Subcutaneous abdominal adipose tissue (tissue), 5 donors: ENCODE measurements at regions not wholly inside any gene's neighbourhood (a gene's known extent, or its start where the extent isn't known, plus 50 kb on each side); places are given as distances from the start of the nearest gene placed in this dataset.
"Not testable (repeated sequence)": the region's sequence is repeated elsewhere in the genome, so short reads cannot be mapped to it uniquely, and the experiment has no call there.

ENCODE experiments used
- H3K27ac ChIP-seq: one replicate; pipeline ENCODE4 v1.7.0; 2013; ENCODE audit warnings: low read depth, mild to moderate bottlenecking, inconsistent platforms, low read length, moderate library complexity
- H3K27me3 ChIP-seq, 5 donors: one replicate each; pipeline ENCODE4 v1.7.0; 2013; ENCODE audit warnings: low read length in 5 of 5, inconsistent platforms in 1 of 5; ENCODE audit not compliant: control insufficient read depth in 5 of 5, insufficient read depth in 4 of 5
- H3K36me3 ChIP-seq, 5 donors: one replicate each; pipeline ENCODE4 v1.7.0; 2013; ENCODE audit warnings: low read length in 5 of 5; ENCODE audit not compliant: control insufficient read depth in 5 of 5, insufficient read depth in 5 of 5
- H3K4me1 ChIP-seq, 5 donors: one replicate each; pipeline ENCODE4 v1.7.0; 2013; ENCODE audit warnings: low read length in 5 of 5, mild to moderate bottlenecking in 3 of 5, moderate library complexity in 1 of 5; ENCODE audit not compliant: control insufficient read depth in 5 of 5, insufficient read depth in 5 of 5
- H3K4me3 ChIP-seq, 5 donors: one replicate each; pipeline ENCODE4 v1.7.0; 2013; ENCODE audit warnings: low read length in 5 of 5, low read depth in 1 of 5
- H3K9ac ChIP-seq, 5 donors: one replicate each; pipeline ENCODE4 v1.7.0; 2013; ENCODE audit warnings: low read length in 5 of 5, mild to moderate bottlenecking in 4 of 5, moderate library complexity in 3 of 5
- H3K9me3 ChIP-seq, 5 donors: one replicate each; pipeline ENCODE4 v1.7.0; 2013; ENCODE audit warnings: low read length in 5 of 5; ENCODE audit not compliant: control insufficient read depth in 5 of 5
- donor health status: healthy.
- donor health status: healthy.
- donor health status: healthy.
- donor health status: healthy.
- donor health status: healthy.

DNA sequence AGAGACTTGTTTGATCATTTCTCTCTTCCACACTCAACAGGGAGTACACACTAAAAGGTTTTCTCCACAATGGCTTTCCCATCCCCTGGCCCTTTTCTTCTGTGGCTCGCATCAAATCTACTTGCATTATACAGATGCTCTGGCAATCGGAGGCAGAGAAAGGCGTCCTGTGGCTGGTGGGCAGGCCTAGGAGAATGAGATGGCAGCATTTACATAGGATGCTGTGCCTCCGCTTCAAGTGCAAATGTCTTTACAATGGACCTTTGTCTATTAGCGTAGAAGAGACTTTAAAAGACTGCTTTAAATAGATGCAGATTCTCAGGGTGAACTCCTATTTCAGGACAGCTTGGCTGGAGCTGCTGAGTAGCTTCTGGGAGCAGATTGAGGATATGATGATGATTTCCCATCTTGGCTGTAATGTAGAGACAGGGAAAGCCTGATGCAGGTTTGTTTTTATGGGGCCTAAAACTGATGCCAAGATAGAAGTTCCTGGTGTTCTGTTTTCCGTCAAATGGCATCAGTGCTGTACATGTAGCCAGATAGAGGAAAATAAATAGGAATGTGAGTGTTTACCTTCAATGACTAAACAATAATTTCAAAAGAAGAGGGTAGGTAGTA lies 423.4 kb downstream of the RND3 start:
- H3K36me3 ChIP-seq = no peaks in the 10 kb centered on the region

DNA sequence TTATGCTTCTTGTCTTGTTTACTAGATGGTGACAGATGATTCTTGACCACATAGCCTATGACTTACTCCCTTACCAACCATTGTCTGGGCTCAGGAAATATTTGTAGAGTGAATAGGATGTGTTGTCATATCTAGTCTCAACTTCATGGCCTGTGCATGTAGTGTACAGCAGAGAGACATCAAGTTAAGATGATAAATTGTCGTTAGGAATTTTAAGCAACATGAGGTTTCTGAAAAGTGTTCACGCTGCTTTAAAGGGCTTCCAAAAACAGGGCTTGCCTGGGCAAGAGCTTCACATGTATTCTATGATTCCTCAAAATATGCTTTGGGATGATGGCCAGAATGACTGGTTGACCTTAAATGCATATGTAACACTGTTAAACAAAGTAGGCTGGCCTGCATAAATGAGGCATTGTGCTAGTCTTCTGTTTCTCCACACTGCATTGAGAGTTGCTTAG lies 424.0 kb downstream of the RND3 start:
- H3K27me3 ChIP-seq = no peaks in the 10 kb centered on the region
- no peak overlapping the region for H3K9ac ChIP-seq
- H3K36me3 ChIP-seq = no peaks in the 10 kb centered on the region
- H3K9me3 ChIP-seq = no peaks in the 10 kb centered on the region
- no peak overlapping the region for H3K4me3 ChIP-seq
- peaks cover 0 to 16% (median 10%) of the 10 kb centered on the region in 5 donors for H3K4me1 ChIP-seq
- no peak overlapping the region for H3K27ac ChIP-seq

More for the DNA sequence above, 423.4 kb downstream of the RND3 start:
- H3K9ac ChIP-seq = no peak overlapping the region
- peaks cover 0 to 16% (median 10%) of the 10 kb centered on the region in 5 donors for H3K4me1 ChIP-seq
- no peaks in the 10 kb centered on the region for H3K9me3 ChIP-seq
- H3K4me3 ChIP-seq = no peak overlapping the region
- no peak overlapping the region for H3K27ac ChIP-seq
- H3K27me3 ChIP-seq = no peaks in the 10 kb centered on the region

GRCh38 chr2:150062416-150062815 lies 425.1 kb downstream of the RND3 start:
- Histone ChIP-seq H3K27ac (no peak overlapping the region), H3K9me3 (no peaks in the 10 kb centered on the region), H3K27me3 (no peaks in the 10 kb centered on the region), H3K4me3 (peak overlapping the region in 2 of 5 donors; percentile 11 to 33), H3K36me3 (no peaks in the 10 kb centered on the region), H3K9ac (no peak overlapping the region), H3K4me1 (peaks cover 0 to 16% (median 10%) of the 10 kb centered on the region in 5 donors)

DNA sequence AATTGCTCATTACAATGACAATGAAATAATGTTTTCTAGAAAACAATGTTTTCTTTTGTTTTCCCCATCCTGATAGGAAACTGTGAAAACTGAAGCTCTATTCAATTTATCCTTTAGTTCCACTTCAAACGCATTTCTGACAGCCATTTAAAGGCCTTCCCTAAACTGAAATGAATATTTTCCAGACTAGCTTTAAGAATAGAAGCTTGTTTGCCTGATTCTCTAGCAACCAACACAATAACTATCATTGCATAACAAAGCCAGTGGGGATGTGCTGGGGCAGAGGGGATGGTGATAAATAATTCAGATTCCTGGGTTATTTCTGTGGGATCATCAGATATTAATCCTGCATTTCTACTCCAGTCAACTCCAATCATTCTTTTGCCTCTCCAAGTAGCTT lies 427.1 kb downstream of the RND3 start:
- no peak overlapping the region for H3K4me3 ChIP-seq
- H3K36me3 ChIP-seq = no peaks in the 10 kb centered on the region
- peaks cover 0 to 16% (median 10%) of the 10 kb centered on the region in 5 donors for H3K4me1 ChIP-seq
- H3K27ac ChIP-seq = no peak overlapping the region
- H3K9me3 ChIP-seq = no peaks in the 10 kb centered on the region
- no peak overlapping the region for H3K9ac ChIP-seq
- H3K27me3 ChIP-seq = no peaks in the 10 kb centered on the region

- not testable (repeated sequence) for H3K27me3 ChIP-seq, H3K4me3 ChIP-seq, H3K9me3 ChIP-seq, H3K9ac ChIP-seq, H3K36me3 ChIP-seq, H3K27ac ChIP-seq
- H3K4me1 ChIP-seq = peaks cover 0 to 16% (median 10%) of the 10 kb centered on the region in 5 donors
Measured at GRCh38 chr2:150059676-150060075, 427.8 kb downstream of the RND3 start.

GRCh38 chr2:150052457-150052856 lies 435.0 kb downstream of the RND3 start:
- Histone ChIP-seq H3K9me3 (no peaks in the 10 kb centered on the region), H3K27me3 (no peaks in the 10 kb centered on the region), H3K36me3 (no peaks in the 10 kb centered on the region)

DNA sequence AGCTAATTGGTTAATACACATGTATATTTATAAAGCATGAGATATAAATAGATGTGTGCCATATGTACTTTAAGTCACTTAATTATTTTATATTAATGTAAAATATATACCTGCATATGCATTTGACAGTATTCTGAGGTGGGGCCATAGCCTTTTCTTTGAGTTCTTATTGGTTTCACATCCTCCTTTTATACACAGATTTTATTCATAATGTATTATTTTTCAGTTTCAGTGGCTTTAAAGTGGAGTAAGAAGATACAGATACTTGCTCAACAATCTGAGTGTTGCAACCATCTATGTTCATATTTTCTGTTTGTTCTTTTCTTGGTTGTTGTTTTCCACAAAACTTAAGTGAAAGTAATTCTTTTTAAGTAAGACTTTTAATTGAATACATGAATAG lies 436.5 kb downstream of the RND3 start:
- no peaks in the 10 kb centered on the region for H3K27me3 ChIP-seq
- no peak overlapping the region for H3K9ac ChIP-seq
- no peaks in the 10 kb centered on the region for H3K9me3 ChIP-seq
- no peak overlapping the region for H3K27ac ChIP-seq
- H3K36me3 ChIP-seq = no peaks in the 10 kb centered on the region
- H3K4me1 ChIP-seq = peaks cover 0 to 8% (median 4%) of the 10 kb centered on the region in 5 donors
- H3K4me3 ChIP-seq = no peak overlapping the region

More at GRCh38 chr2:150052457-150052856, 435.0 kb downstream of the RND3 start:
- Histone ChIP-seq H3K9ac (no peak overlapping the region), H3K4me1 (no peaks in the 10 kb centered on the region), H3K27ac (no peak overlapping the region), H3K4me3 (no peak overlapping the region)

- H3K27me3 ChIP-seq = no peaks in the 10 kb centered on the region
Measured at GRCh38 chr2:150050036-150050435, 437.4 kb downstream of the RND3 start.

DNA sequence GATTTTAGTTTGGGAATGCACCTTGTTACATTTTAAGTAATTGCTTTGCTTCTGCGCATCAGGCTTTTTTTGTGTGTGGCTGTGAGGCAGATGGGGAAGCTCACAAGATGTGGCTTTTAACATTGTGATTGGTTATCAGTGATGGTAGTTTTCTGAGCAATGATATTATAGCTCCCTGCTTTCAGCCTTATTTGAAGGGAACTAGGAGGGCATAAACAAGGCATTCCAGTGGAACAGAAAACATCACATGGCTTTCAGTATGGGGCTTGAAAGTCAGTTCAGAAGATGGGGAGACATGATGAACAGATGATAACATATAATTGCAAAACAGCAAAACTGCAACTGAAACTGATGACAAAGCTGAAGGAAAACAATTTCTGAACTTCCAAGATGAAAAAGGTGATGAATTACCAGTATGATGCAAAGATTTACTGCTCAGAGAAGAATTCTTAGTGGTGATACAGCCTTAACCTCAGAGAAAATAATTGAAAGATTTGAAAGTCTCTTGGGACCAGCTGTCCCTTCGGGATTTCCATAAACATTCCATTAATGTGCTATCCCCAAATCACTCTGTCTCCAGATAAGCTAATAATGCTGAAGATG lies 439.7 kb downstream of the RND3 start:
- H3K27me3 ChIP-seq = no peaks in the 10 kb centered on the region
- H3K9ac ChIP-seq = no peak overlapping the region
- no peaks in the 10 kb centered on the region for H3K9me3 ChIP-seq
- H3K36me3 ChIP-seq = no peaks in the 10 kb centered on the region
- no peak overlapping the region for H3K4me3 ChIP-seq
- H3K27ac ChIP-seq = no peak overlapping the region
- peaks cover 0 to 8% (median 6%) of the 10 kb centered on the region in 5 donors for H3K4me1 ChIP-seq

More at GRCh38 chr2:150050036-150050435, 437.4 kb downstream of the RND3 start:
- Histone ChIP-seq H3K36me3 (no peaks in the 10 kb centered on the region), H3K9ac (no peak overlapping the region), H3K4me1 (peaks cover 0 to 8% (median 6%) of the 10 kb centered on the region in 5 donors), H3K4me3 (no peak overlapping the region), H3K9me3 (no peaks in the 10 kb centered on the region), H3K27ac (no peak overlapping the region)

DNA sequence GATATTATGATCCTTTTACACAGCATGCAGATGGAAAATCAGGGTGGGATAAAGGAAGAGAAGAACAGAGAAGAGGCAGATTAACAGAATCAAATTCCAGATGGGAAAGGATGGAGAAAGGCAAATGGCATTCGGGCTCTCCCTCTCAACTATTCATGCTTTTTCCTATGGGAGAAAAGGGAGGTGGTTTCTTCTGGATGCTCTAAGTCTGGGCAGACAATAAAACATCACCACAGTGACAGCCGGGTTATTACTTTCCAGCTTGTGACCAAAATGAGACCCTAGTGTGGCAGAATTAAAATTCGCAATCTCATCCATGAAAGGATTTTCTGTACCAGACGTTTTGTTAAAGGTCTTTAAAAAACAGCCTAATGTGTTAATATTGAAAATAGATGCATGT lies 440.7 kb downstream of the RND3 start:
- Histone ChIP-seq H3K27me3 (no peaks in the 10 kb centered on the region), H3K36me3 (no peaks in the 10 kb centered on the region), H3K27ac (no peak overlapping the region), H3K4me1 (peaks cover 0 to 8% (median 6%) of the 10 kb centered on the region in 5 donors), H3K4me3 (peak overlapping the region in 2 of 5 donors; percentile 34 to 41), H3K9ac (no peak overlapping the region), H3K9me3 (no peaks in the 10 kb centered on the region)
